ENCODE measurements at regions not wholly inside any gene's neighbourhood (a gene's known extent, or its start where the extent isn't known, plus 50 kb on each side); places are given as distances from the start of the nearest gene placed in this dataset.
A peak's percentile ranks its signal among the peaks of the same experiment; 100 is the strongest.
"Not testable (repeated sequence)": the region's sequence is repeated elsewhere in the genome, so short reads cannot be mapped to it uniquely, and the experiment has no call there.

DNA sequence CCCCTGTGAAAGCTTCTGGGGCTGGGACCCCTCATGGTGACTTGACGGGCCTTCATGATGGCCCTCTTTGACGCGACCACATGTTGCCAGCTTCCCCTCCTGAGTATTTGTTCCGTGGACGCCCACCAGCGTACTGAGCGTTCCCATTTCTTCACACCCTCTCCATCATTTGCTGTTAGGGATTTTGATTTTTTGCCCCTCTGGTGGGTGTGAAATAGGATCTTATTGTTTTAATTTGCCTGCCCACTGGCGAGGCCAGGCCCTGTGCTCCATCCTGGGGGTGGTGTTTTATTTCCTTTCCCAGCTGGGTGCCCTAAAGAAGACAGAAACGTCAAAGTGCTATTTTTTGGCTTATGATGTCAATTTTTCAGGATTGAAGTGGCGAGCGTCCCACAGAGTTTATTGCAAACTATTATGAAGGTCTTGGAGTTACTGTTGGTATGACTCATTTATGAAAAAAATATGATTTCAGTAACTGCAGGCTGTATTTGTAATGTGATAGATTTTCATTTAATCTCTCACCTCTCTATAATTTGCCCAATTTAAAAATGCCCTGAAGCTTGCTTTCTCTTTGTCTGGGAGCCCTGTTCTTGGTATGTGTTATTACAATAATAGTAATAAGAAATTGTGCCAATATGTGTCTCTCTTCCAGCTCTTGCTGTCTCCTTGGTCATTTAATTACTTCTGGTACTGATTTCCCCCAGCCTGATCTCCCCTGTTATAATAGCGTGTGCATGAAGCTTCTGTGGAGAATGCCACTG is 99.6 kb downstream of the SLC25A47 start:
- no peak for DNase-seq

DNA sequence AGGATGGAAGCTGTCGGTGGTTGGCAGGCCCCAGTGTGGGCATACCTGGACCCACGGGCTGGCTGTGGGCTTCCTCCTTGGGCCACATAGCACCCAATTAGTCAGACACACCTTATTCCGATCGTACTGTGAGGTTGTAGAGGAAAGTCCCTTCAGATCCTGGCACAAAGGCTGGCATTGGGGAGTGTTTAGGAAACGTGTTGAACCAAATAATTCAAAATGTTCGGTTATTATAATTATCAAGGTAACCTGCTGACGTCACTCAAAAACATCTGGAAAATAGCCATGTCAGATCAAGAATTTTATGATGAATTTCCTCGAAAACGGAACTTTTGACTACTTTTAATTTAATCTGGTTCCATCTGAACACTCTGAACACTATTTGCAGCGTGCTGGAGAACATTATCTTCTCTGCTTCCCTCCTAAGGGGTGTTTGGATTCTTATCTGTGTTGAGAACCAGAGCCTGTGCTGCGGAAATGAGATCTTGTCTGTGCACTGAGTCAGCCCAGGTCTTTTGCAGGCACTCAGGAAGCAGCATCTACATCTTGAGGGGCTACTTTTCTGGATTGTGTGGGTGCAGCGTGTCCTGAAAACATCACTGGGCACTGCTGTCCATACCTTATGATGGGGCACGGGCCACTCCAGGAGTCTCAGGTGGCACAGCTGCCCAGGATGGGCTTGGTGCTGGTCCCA is 100.3 kb downstream of the SLC25A47 start:
- DNase-seq, result no peak

DNA sequence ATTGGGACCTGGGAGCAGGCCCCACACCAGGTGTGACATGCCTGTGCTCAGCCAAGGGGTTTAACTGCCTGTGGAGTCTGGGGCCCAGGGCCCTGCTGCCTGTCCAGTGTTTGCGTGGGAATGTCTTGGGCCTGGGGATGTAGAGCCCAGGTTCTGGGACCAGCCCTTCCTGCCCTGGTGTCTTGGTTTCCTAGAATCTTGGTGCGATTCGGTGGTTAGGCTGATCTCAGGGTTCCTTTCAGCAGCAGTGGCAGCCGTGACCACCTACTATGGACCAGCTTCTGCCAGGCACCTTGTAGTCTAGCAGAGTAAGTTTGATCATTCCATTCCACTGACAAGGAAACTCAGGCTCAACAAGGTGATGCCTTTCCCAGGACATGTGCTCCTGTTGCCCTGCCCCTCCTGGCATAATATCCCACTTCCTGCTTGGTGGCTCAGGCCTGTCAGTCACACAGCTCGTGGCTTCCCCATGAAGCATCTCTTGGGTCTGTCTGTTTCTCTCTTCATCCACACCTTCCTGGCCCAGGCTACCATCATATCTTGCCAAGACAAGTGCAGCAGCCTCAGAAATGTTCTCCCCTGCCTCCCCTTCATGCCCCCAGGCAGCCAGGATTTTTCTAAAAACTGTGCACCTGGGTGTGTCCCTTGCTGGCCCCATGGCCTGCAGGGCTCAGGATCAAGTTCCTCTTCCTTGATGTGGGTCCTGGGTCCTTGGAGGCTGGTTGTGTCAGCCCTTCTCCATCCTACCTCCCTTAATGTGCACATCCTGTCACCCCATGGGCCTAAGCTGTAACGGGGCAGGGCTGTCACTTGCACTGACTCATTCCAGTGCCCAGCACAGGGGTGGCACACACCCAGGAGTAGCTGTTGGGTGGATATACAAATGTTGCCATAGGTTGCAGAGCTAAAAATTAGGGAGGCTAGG is 101.6 kb downstream of the SLC25A47 start:
- no peak for DNase-seq

DNA sequence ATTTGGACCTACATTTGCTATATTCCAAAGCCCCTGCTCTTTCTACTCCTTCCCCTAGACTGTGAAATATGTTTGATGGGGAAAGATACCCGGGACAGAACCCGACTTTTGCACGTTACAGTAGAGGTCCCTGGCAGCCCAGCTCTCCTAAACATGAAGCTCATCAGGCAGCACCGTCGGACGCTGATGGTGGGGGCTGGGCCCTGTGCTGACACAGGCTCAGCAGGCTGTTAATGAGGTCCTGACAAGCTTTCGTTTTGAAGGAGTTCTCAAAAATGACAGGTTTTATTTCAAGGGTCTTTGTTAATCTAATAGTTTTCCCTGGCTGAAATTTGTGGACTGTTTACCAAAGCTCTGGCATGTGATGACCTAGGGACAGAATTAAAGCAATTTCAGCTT is 102.3 kb downstream of the SLC25A47 start:
- DNase-seq, result no peak

DNA sequence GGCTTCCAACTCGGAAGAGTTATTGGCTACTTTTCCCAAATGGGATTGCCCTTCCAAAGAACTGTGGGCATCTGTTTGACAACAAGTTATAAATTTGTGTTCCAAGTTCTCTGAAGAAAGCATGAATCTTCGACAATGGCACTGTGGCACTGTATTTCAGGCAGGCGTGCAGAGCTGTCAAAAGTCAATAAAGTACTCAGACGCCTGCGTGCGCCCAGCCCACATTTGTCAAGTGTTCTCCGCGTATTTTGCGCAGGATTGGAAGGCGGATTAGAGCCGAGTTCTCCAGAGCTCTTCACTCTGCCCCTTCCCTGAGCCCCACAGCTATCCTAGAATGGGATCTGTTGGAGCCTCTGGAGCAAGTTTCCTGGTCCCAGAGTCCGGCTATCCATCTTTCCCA is 103.2 kb downstream of the SLC25A47 start:
- DNase-seq, result no peak

DNA sequence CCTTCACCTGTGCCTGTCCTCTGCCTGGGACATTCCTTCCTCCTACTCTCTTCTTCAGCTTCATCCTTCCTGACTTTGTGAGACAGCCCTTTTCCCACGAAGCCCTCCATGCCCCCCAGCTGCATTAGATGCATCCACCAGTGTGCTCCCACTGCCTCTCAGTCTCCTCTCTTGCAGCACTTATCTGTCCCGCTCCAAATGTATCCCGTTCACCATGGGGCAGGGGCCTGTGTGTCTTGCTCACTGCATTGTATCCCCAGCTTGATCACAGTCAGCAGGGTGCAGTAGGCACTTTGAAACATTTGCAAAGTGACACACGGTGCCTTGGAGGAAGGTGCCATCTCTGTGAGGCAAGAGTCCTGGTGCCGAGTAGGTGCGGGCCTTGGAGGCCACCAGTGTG is 104.0 kb downstream of the SLC25A47 start:
- DNase-seq, result no peak

DNA sequence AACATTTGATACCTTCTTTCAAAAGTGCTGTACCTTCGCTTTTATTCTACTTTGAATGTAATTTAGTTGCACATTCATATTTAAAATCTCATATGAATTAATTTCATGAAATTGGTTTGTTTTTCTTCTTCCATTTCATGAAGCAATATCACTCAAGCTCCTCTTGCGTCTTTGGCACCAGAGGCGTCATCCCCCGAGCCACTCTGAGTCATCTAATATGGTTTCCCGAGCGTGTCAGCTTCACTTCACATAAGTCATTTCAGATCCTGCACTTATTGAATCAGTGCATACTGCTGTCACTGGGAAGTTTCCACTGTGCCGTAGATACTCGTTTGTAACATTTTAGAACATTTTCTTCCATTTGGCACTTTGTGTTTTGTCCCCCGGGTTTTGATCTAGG is 105.6 kb downstream of the SLC25A47 start:
- DNase-seq, result no peak

DNA sequence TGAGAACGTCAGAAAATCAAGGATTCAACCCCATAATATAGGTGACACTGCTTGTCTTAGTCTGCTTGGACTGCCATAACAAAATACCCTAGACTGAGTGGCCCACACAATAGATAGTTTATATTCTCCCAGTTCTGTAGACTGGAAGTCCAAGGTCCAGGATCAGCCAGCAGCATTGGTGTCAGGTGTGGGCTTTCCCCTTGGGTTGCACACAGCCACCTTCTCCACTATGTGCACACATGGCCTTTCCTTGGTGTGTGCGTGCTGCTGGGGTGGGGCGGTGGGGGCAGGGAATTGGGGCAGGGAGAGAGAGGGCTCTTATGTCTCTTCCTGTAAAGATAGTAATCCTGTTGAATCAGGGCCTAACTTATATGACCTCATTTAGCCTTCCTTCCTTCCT is 106.4 kb downstream of the SLC25A47 start:
- no peak for DNase-seq

DNA sequence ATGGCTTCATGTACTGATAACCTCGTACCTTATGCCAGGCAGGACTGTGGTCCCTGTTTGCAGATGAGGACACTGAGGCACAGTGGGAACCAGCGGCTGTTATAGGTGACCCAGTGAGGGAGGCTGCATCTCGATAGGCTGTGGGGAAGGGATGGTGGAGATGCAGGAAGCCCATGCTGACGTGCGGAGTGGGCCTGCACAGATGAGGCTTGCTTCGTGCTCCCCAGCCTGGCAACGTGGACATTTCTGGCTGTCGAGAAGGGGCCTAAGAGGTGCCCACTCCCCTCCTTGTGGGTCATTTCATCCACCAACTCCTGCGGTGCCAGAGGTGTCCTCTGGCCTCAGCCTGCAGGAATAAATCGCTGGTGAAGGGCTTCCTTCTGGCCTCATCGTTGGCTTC is 107.4 kb downstream of the SLC25A47 start:
- DNase-seq, result no peak

DNA sequence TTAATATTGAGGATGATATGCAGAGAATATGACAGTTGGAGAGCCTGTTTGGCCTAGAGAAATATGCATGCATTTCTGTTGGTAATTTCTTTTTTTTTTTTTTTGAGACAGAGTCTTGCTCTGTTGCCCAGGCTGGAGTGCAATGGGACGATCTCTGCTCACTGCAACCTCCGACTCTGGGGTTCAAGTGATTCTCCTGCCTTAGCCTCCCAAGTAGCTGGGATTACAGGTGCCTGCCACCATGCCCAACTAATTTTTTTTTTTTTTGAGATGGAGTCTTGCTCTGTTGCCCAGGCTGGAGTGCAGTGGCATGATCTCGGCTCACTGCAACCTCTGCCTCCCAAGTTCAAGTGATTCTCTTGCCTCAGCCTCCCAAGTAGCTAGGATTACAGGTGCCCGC is 108.3 kb downstream of the SLC25A47 start:
- DNase-seq, result not testable (repeated sequence)

DNA sequence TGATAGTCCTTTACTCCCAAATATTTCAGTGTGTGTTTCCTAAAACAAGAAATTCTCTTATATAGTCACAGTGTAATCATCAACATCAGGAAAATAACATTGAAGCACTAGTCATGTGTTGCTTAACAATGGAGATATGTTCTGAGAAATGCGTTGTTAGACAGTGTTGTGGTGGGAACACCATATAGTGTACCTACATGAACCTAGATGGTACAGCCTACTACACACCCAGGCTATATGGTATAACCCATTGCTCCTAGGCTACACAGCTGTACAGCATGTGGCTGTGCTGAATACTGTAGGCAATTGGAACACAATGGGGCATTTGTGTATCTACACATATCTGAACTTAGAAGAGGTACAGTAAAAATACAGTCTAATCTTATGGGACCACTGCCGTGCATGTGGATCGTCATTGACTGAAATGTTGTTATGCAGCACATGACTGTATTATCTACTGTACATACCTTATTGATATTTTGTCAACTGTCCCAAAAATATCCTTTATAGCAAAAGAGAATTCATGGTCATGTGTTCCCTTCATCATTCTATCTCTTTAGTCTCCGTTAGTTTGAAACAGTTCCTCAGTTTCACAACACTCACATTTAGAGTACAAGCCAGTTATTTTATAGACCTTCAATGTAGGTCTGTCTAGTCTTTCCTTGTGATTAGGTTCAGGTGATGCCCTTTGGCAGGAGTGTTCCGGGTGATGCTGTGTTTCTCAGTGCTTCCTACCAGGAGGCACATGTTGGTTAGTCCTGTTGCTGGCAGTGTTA is 109.7 kb downstream of the SLC25A47 start:
- no peak for DNase-seq

DNA sequence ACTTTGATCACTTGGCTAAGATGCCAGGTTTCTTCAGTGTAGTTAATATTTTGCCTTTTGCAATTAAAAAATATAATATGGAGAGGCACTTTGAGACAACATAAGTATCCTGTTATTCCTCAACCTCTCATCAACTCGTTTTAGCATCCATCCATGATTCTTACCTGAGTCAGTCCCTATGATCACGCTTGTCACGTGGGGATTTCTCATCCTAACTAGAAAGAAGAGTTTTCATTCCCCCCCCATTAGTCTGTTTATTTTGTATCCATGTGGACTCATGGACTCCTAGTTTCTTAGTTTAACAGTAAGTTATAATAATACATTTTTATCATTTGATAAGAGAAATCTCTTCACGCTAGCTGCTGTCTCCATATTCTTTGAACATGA is 110.3 kb downstream of the SLC25A47 start:
- no peak for DNase-seq

DNA sequence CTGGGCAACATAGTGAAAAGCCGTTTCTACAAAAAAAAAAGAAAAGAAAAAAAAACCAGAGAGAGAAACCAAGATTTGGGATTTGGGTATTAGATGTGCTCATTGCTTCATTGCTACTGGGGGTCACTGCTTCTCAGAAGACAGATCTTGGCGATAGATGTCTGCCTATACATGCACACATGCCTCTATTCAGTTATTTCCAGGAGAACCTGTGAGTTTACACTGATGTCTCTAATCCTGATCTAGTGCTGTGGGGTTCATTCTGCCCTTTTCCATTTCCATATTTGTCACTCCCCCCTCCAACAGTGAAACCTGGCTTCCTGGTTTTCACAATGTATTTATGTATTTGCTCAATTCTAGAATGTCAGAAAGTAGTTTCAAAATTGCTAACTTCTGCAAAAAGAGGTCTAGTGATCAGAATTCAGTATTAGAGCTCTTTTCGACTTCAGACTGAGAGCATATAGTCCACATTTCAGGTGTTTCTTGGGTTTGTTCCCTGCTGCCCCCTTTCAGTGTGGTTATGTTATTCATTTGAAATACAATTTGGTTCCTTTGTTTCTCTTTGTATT is 111.0 kb downstream of the SLC25A47 start:
- DNase-seq, result no peak

DNA sequence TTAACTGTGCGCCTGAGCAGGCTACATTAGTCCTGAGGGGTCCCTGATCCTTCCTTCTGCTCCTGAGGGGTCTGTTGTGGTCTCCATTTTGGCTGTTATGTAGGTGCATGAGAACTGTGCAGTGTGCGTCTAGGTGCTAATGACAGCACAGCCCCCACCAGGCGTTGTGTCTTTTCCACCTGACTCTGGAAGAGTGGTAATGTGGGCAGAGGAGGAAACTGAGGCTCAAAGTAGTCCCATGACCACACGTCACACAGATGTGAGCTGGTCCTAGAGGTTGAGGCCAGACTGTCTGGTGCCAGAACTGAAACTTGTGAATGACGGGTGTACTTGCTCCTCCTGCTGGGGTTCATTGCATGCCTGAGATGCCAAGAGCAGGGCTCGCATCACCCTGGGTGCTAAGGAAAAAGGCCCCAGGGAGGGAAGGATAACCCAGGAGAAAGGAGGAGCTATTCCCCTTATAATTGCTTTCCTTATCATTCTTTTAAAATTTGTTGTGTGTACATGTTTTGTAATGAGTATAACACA is 111.8 kb downstream of the SLC25A47 start:
- DNase-seq, result no peak

DNA sequence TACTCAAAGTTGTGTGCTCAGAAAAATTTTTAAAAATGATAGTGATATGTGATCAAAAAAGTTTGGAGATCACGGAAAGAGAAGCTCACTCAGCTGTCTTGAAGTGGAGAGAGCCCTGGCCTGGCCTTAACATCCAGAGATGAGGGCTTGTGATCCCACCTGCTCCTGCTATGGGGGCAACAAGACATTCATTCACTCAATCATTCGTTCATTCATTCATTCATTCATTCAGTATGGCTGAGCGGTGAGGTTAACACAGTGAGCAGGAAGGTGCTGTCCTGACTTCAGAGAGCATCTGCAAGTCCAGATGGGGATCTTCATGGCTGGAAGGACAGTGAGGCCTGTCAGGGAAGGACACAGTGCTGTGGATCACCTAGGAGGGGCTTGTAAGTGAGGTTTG is 112.3 kb downstream of the SLC25A47 start:
- no peak for DNase-seq

DNA sequence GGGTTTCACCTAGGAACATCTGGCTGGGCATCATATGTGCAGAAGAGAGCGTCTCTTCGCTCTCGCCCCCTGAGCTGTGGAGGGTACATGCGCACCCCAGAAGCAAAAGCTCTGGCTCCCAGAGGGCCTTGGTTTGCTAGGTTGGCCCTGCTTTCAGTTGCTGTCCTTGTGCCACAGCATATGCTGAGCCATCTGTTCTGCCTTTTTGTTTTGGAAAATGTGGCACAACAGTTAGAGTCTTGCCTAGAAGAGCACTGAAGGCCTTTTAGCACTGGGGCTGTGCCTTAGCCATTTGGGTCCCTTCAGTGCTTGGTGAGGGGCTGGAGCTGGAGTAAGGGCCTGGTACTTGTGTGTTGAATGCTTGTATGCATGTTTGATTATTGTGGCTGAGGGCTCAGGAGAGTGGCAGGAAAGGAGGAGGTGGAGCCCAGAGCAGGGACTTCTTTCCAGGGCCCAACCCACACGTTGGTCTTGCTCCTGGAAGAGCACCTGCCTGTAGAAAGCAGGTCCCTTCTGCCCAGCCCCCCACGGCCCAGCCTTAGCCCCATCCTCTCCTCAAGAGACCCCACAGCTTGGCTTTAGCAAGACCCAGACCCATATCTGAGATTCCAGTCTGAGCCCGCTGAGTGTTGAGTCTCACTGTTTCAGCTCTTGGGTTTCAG is 113.7 kb downstream of the SLC25A47 start:
- no peak for DNase-seq

DNA sequence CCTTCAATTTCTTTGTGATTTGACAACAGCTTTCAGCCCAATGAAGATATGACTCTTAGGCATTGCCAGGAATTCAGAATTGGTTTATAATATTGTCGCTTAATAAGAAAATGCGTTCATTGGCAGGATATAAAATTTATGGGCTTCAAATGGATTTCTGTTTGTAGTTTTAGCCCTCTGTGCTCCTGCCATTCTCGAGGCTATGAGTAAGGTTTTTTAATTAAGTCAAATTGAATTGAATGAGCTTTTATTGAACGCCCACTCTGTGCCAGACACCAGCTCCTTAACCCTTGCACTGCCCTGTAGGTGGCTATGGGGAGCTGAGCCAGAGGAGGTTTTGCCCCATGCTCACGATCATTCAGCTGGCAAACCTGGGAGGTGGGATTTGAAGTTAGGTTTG is 115.1 kb downstream of the SLC25A47 start:
- no peak for DNase-seq

DNA sequence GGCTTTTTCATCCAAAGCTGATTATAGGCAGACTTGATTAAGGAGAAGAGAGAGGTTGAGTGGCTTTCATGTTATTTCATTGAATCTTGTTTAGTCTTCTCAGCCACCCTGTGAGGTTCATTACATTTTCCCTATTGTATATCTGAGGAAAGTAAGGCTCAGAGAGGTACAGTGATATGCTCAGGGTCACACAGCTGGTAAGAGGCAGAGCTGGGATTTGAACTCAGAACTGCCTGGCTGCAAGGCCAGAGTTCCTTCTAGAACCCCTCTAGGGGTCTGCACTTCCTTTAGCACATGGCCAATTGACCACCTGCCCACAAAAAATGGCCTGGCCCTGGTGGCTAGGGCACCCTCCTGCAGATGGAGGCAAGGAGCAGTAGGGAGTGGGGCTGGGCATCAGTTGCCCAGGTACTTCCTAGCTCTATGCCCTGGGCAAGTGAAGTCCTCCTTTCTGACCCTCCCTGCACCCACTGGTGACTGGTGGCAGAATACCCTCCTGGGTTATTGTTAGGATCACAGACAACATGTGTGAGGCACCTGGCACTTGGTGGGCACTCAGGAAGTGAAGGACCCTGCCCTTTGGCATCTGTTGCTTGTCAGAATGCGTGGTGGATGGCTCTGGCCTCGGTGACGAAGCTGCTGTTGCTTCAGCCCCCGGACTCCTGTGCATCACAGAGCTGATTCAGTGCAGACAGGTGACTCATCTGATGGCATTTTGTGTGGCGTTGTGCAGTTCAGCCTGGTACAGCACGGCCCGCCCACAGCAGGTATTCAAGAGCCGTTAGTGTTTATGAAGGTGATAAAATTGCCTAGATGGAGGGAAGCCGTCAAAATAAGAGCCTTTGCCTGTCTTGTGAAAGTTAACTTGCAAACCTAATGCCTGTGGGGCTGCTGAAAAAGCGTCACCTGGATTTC is 115.8 kb downstream of the SLC25A47 start:
- DNase-seq, result peak; percentile 46 to 48

DNA sequence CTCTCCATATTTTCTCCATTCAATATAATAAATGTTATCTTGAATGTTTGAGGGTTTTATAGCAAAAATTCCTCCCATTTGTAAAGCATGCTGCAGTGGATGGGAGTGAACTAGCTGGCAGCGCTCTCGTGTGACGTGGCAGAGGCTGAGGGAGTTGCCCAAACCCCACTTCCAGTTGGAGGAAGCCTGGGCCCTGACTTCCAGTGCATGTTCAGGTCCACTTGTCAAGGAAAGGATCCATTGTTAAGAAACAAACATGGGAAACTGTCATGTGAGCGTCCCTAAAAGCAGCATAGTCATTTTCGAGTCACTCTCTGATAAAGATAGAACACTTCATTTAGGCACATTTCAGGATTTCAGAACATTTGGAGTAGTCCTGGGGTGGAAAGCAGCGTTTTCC is 116.6 kb downstream of the SLC25A47 start:
- DNase-seq, result no peak

DNA sequence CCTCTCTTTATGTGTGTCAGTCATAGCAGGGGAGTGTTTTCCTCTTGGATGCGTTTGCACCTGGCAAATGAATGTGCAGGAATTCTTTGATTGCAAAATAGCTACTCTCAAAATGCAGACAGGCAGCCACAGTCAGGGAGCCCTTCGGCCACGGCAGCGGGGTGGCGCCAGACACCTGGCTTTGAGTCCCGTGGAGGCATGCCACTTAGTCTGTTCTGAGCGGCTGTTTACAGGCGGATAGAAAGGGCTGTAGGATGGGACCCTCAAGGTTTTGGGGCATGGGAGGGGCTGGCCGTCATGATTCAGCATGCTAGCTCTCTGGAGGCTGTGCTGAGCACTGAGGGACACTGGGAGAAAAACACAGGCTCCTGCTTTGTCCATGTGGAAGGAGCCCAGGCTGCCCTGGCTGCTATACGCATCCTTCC is 117.1 kb downstream of the SLC25A47 start:
- peak in 1 of 2 experiments; percentile 16 for DNase-seq
